RWPE2 (cell line): ENCODE measurements at regions not wholly inside any gene's neighbourhood (a gene's known extent, or its start where the extent isn't known, plus 50 kb on each side); places are given as distances from the start of the nearest gene placed in this dataset.

Source experiments
- ATAC-seq: fragments of 200-7000 bp; cut with Tn5 transposase; 3 replicates; pipeline ENCODE4 v1.9.1; 2021; ENCODE audit warnings: low read depth
- DNase-seq: peaks from one replicate; pipeline ENCODE4 v3.0.0-alpha.2; 2020; ENCODE audit warnings: low spot score
- H3K27ac ChIP-seq: fragments of 450-650 bp; 2 replicates; pipeline ENCODE4 v1.5.1; 2017; ENCODE audit warnings: mild to moderate bottlenecking; ENCODE audit not compliant: poor library complexity, severe bottlenecking
- H3K27me3 ChIP-seq: fragments of 250-450 bp; sonication (Bioruptor Pico); 2 replicates; pipeline ENCODE4 v1.5.1; 2021; ENCODE audit warnings: mild to moderate bottlenecking, moderate library complexity; ENCODE audit not compliant: insufficient read depth, poor library complexity, severe bottlenecking
- H3K36me3 ChIP-seq: fragments of 250-450 bp; sonication (Bioruptor Pico); 2 replicates; pipeline ENCODE4 v1.5.1; 2020; ENCODE audit warnings: low read depth, mild to moderate bottlenecking, moderate library complexity
- H3K4me1 ChIP-seq: fragments of 250-450 bp; sonication (Bioruptor Pico); 2 replicates; pipeline ENCODE4 v1.5.1; 2021; ENCODE audit warnings: mild to moderate bottlenecking, moderate library complexity; ENCODE audit not compliant: insufficient read depth, poor library complexity, severe bottlenecking
- H3K4me3 ChIP-seq: fragments of 250-450 bp; sonication (Bioruptor Pico); 2 replicates; pipeline ENCODE4 v1.5.1; 2021; ENCODE audit warnings: mild to moderate bottlenecking, moderate library complexity; ENCODE audit not compliant: severe bottlenecking
- H3K9me3 ChIP-seq: fragments of 250-450 bp; sonication (Bioruptor Pico); 2 replicates; pipeline ENCODE4 v1.5.1; 2021; ENCODE audit warnings: mild to moderate bottlenecking, moderate library complexity; ENCODE audit not compliant: severe bottlenecking
- CTCF ChIP-seq: fragments of 450-650 bp; IDR thresholded peaks from one replicate; pipeline ENCODE4 v1.5.1; 2017; ENCODE audit warnings: mild to moderate bottlenecking, moderate library complexity; ENCODE audit not compliant: poor library complexity, severe bottlenecking

- H3K27ac ChIP-seq, result no peak overlapping the region
- no peaks in the 10 kb centered on the region for H3K27me3 ChIP-seq
- no peaks in the 10 kb centered on the region for H3K9me3 ChIP-seq
- DNase-seq, result no peak
- no peak overlapping the region for H3K4me3 ChIP-seq
- peak; percentile 51; the same call in 2 of the 3 replicates for ATAC-seq
- H3K4me1 ChIP-seq, result no peaks in the 10 kb centered on the region
- TF ChIP-seq CTCF, result peak; percentile 55
- no peaks in the 10 kb centered on the region for H3K36me3 ChIP-seq
These were observed 234.9 kb upstream of the CYRIA start for GRCh38 chr2:16900405-16901025.

GRCh38 chr2:16899958-16900357 is 234.3 kb upstream of the CYRIA start:
- Histone ChIP-seq H3K36me3 (no peaks in the 10 kb centered on the region), H3K4me3 (no peak overlapping the region), H3K4me1 (no peaks in the 10 kb centered on the region), H3K9me3 (no peaks in the 10 kb centered on the region), H3K27ac (no peak overlapping the region), H3K27me3 (no peaks in the 10 kb centered on the region)
- no peak for DNase-seq
- ATAC-seq, result no peak
- no peak for TF ChIP-seq CTCF

- H3K4me3 ChIP-seq, result no peak overlapping the region
- ATAC-seq (no peak; the same call in 2 of the 3 replicates), DNase-seq (no peak)
- no peaks in the 10 kb centered on the region for H3K9me3 ChIP-seq
- H3K27me3 ChIP-seq, result no peaks in the 10 kb centered on the region
- H3K27ac ChIP-seq, result no peak overlapping the region
- peak; percentile 14 for TF ChIP-seq CTCF
- H3K4me1 ChIP-seq, result no peaks in the 10 kb centered on the region
- H3K36me3 ChIP-seq, result no peaks in the 10 kb centered on the region
These were observed 224.4 kb upstream of the CYRIA start for GRCh38 chr2:16890081-16890480.

DNA sequence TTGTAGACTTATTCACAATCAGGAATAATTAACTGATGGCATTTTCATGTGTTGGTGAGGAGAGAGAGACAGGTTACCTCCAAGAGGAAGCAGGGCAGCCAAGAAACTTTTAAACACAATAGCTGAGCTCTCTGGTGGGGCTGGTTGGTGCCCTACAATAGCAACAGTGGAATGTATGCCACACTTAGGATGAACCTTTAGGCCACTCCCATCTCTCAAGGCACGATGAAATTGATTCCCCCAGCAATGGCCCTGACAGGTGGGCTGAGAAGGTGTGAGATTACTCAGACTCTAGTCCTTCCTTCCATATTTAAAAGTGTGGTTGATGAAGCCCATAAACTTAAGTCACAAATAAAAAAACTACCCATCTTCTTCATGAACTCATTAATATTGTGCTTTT is 219.4 kb upstream of the CYRIA start:
- H3K4me3 ChIP-seq, result no peak overlapping the region
- ATAC-seq (no peak), DNase-seq (no peak)
- no peaks in the 10 kb centered on the region for H3K9me3 ChIP-seq
- H3K4me1 ChIP-seq, result no peaks in the 10 kb centered on the region
- H3K36me3 ChIP-seq, result no peaks in the 10 kb centered on the region
- H3K27me3 ChIP-seq, result no peaks in the 10 kb centered on the region
- no peak overlapping the region for H3K27ac ChIP-seq
- no peak for TF ChIP-seq CTCF

DNA sequence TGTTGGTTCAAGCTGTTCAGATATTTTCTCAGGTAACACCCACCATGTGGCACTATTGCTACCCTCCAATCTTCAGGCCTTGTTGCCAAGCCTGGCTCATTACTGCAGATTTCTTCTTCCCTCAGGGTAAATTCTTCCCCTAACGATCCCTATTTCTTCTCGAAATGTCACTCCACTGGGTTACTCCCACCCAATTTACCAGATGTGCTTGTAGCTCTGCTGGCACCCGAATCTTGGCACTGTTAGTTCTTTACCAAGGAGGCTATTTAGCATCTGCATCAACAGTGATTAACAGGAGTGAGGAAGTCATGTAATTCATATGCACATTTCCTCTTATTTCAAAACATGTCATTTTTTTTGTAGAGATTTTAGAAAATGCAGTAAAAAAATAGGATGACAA is 217.1 kb upstream of the CYRIA start:
- Histone ChIP-seq H3K27me3 (no peaks in the 10 kb centered on the region), H3K4me3 (no peak overlapping the region), H3K36me3 (no peaks in the 10 kb centered on the region), H3K4me1 (no peaks in the 10 kb centered on the region), H3K27ac (no peak overlapping the region), H3K9me3 (no peaks in the 10 kb centered on the region)
- no peak for TF ChIP-seq CTCF
- no peak for ATAC-seq
- DNase-seq, result no peak
